Left lung (tissue), 4 donors: ENCODE measurements at regions not wholly inside any gene's neighbourhood (a gene's known extent, or its start where the extent isn't known, plus 50 kb on each side); places are given as distances from the start of the nearest gene placed in this dataset.

Source experiments
- ATAC-seq: fragments of 200-7000 bp; cut with Tn5 transposase; one replicate; pipeline ENCODE4 v1.9.1; 2020; ENCODE audit warnings: moderate library complexity
- DNase-seq, 4 donors: peaks; one replicate each; pipeline ENCODE4 v3.0.0-alpha.2; 2013 to 2020
- H3K27ac ChIP-seq, 2 donors: fragments of 200-600 bp; sonication (generic) in 1 of 2; one replicate each; pipeline versions ENCODE4 v1.5.0 to v1.8.0; 2020 to 2021
- H3K27me3 ChIP-seq, 2 donors: fragments of 200-600 bp; sonication (generic) in 1 of 2; one replicate each; pipeline versions ENCODE4 v1.5.0 to v1.8.0; 2020 to 2021
- H3K36me3 ChIP-seq, 2 donors: fragments of 200-600 bp; sonication (generic) in 1 of 2; one replicate each; pipeline versions ENCODE4 v1.5.0 to v1.8.0; 2020 to 2021
- H3K4me1 ChIP-seq, 2 donors: fragments of 200-600 bp; one replicate each; pipeline ENCODE4 v1.8.0; 2021
- H3K4me3 ChIP-seq, 2 donors: fragments of 200-600 bp; sonication (generic) in 1 of 2; one replicate each; pipeline versions ENCODE4 v1.5.0 to v1.8.0; 2020 to 2021; ENCODE audit warnings: mild to moderate bottlenecking in 1 of 2
- H3K9me3 ChIP-seq, 2 donors: fragments of 200-600 bp; sonication (generic) in 1 of 2; one replicate each; pipeline versions ENCODE4 v1.5.0 to v1.8.0; 2020 to 2021
- CTCF ChIP-seq, 2 donors: fragments of 200-600 bp; sonication (generic) in 1 of 2; IDR thresholded peaks; one replicate each; pipeline versions ENCODE4 v1.5.0 to v1.8.0; 2021; ENCODE audit warnings: antibody characterized with exemption in 2 of 2
- intact Hi-C, 2 donors: fragments of 100-400 bp; cut with DNase I; formaldehyde crosslinking; loops; one replicate each; pipeline versions ENCODE4 v1.11.2 to v1.14.2; 2022
- donor health status: DM: no; HTN: yes; CAD: no.
- donor health status: DM: no; HTN: no; CAD: no.

- H3K27ac ChIP-seq = no peak overlapping the region
- H3K9me3 ChIP-seq = no peaks in the 10 kb centered on the region
- intact Hi-C loops = no loop called here
- H3K4me3 ChIP-seq = no peak overlapping the region
- no peaks in the 10 kb centered on the region for H3K36me3 ChIP-seq
- no peaks in the 10 kb centered on the region for H3K4me1 ChIP-seq
- no peak for ATAC-seq
- DNase-seq = no peak
- peaks cover 0 to 16% of the 10 kb centered on the region in 2 donors for H3K27me3 ChIP-seq
- TF ChIP-seq CTCF (IDR thresholded peaks at IDR 0.05) = no peak
Measured at GRCh38 chr10:131620904-131621303, 279.9 kb upstream of the PPP2R2D start.

DNA sequence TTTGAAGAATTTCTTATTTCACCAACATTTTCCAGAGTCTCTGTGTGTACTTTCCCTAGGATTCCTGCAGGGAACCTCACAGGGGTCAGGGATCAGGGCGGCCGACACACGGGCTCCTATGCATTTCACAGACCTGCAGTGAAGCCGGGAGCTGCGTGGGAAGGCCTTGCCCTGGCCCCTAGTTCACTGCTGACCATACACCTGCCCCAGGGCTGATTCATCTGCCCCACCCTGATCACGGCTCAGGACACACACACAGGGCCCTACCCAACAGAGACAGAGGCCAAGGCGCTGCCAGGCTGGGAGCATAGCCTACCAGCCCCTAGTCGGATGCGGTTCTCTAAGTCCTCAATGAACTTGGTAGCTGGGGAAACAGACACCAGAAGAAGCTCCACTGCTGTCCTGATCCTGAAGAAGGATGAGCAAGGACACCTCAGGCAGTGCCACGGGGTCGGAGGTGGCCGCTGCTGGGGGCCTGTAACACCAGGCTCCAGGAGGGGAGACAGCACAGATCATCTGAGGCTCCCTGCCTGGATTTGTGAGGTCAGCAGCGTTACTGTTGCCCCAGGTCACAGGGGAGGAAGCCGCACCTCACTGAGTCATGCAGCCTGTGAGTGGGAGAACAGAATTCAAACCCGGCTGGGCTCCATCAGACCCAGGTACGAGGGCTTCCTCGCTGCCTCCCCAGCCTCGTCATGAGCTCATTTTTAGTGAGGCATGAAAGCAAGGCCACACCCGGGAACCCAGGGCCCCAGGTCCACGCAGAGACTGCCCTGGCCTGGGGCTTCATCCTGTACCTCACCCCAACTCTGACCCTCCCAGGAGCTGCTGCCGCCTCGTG lies 278.8 kb upstream of the PPP2R2D start:
- Histone ChIP-seq H3K9me3 (no peaks in the 10 kb centered on the region), H3K4me1 (no peaks in the 10 kb centered on the region), H3K27ac (no peak overlapping the region), H3K36me3 (no peaks in the 10 kb centered on the region), H3K4me3 (no peak overlapping the region), H3K27me3 (peaks cover 0 to 12% of the 10 kb centered on the region in 2 donors)
- DNase-seq (peak in 1 of 4 donors; percentile 46), ATAC-seq (no peak)
- intact Hi-C loops = no loop called here
- no peak for TF ChIP-seq CTCF (IDR thresholded peaks at IDR 0.05)

DNA sequence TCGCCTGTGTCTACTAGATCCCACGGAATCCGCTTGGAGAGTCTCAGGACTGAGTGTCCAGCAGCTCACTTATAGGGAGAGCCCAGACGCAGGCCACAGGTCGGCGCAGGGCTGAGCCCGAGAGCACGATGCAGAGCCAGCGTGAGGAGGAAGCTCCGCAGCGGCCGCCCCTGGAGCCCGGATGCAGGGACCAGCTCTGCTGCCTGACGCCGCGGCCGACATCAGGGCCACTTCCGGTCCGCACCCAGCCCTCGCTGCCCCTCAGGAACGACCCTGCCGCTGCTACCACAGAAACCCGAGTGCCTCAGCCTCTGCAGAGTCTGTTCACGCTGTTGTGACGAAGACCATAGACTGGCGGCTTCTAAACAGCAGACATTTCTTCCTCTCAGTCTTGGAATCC lies 275.8 kb upstream of the PPP2R2D start:
- intact Hi-C loops = no loop called here
- H3K36me3 ChIP-seq = no peaks in the 10 kb centered on the region
- ATAC-seq (no peak), DNase-seq (no peak)
- peaks cover 0 to 4% of the 10 kb centered on the region in 2 donors for H3K9me3 ChIP-seq
- TF ChIP-seq CTCF (IDR thresholded peaks at IDR 0.05) = no peak
- H3K4me3 ChIP-seq = no peak overlapping the region
- no peak overlapping the region for H3K27ac ChIP-seq
- peaks cover 0 to 4% of the 10 kb centered on the region in 2 donors for H3K27me3 ChIP-seq
- no peaks in the 10 kb centered on the region for H3K4me1 ChIP-seq

GRCh38 chr10:131626274-131626673 lies 274.5 kb upstream of the PPP2R2D start:
- H3K4me3 ChIP-seq = no peak overlapping the region
- intact Hi-C loops = no loop called here
- H3K9me3 ChIP-seq = peaks cover 0 to 4% of the 10 kb centered on the region in 2 donors
- no peak for ATAC-seq
- no peak overlapping the region for H3K27ac ChIP-seq
- H3K27me3 ChIP-seq = peaks cover 0 to 4% of the 10 kb centered on the region in 2 donors
- TF ChIP-seq CTCF (IDR thresholded peaks at IDR 0.05) = no peak
- DNase-seq = no peak
- no peaks in the 10 kb centered on the region for H3K4me1 ChIP-seq
- H3K36me3 ChIP-seq = no peaks in the 10 kb centered on the region

- ATAC-seq = no peak
- Histone ChIP-seq H3K9me3 (peaks cover 0 to 4% of the 10 kb centered on the region in 2 donors), H3K27ac (no peak overlapping the region), H3K4me1 (no peaks in the 10 kb centered on the region), H3K36me3 (no peaks in the 10 kb centered on the region), H3K27me3 (no peaks in the 10 kb centered on the region), H3K4me3 (no peak overlapping the region)
- DNase-seq = no peak
- intact Hi-C loops = no loop called here
- no peak for TF ChIP-seq CTCF (IDR thresholded peaks at IDR 0.05)
Measured at GRCh38 chr10:131629026-131629770, 271.6 kb upstream of the PPP2R2D start.
